ENCODE measurements at regions not wholly inside any gene's neighbourhood (a gene's known extent, or its start where the extent isn't known, plus 50 kb on each side); places are given as distances from the start of the nearest gene placed in this dataset.

DNA sequence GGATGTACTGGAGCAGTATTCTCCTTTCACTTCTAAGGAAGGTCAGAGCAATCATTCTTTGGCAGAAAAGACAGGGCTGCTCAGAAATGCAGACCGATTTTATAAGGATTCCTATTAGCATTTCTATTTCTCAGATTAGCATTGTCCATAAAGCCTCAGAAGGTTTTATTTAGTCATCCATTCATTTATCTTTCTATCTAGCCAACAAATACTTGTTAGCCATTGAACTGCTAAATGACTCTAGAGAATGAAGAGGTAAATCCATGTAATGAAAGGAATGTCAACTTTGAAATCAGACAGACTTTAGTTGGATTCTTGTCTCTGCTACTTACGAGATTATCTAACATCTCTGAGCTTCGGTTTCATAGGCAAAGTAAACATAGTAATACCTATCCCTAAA is 165.2 kb downstream of the SLC25A46 start:
- Histone ChIP-seq H4K20me1 (ENCODE audit: control insufficient read depth, extremely low read depth, insufficient read depth, low read length) (no peaks in the 10 kb centered on the region), H3K4me2 (ENCODE audit: control insufficient read depth, extremely low read depth, insufficient read depth, low read depth, low read length) (no peak overlapping the region), H3K4me1 (ENCODE audit: control insufficient read depth, extremely low read depth, insufficient read depth, low read length) (peaks cover 23% of the 10 kb centered on the region), H3K27ac (ENCODE audit: control insufficient read depth, insufficient read depth, low read length) (no peak overlapping the region), H3K9me3 (ENCODE audit: control insufficient read depth, low read depth, low read length) (no peaks in the 10 kb centered on the region), H3K9me1 (ENCODE audit: control insufficient read depth, extremely low read depth, insufficient read depth, low read length) (no peaks in the 10 kb centered on the region), H3K36me3 (ENCODE audit: control insufficient read depth in 2 of 2, extremely low read depth in 1 of 2, insufficient read depth in 2 of 2, low read length in 2 of 2) (no peaks in the 10 kb centered on the region), H3K9ac (ENCODE audit: control insufficient read depth, extremely low read depth, insufficient read depth, low read length) (no peak overlapping the region), H2AFZ (ENCODE audit: control insufficient read depth, low read length) (no peak overlapping the region), H3K79me2 (ENCODE audit: control insufficient read depth, insufficient read depth, low read length) (no peaks in the 10 kb centered on the region), H3K4me3 (ENCODE audit: control insufficient read depth in 2 of 3, extremely low read depth in 1 of 3, insufficient read depth in 2 of 3, low read depth in 1 of 3, low read length in 3 of 3) (no peak overlapping the region), H3K27me3 (ENCODE audit: control insufficient read depth, extremely low read depth, insufficient read depth, low read length) (no peaks in the 10 kb centered on the region)
- dilution Hi-C loops (cut with MboI; ENCODE audit: extremely low pct_ligation_motif_present, low sequenced_read_pairs): no loop called here
- no peak for TF ChIP-seq EZH2 (IDR thresholded peaks at IDR 0.05; ENCODE audit: low read length)
- TF ChIP-seq, protein P1, sequence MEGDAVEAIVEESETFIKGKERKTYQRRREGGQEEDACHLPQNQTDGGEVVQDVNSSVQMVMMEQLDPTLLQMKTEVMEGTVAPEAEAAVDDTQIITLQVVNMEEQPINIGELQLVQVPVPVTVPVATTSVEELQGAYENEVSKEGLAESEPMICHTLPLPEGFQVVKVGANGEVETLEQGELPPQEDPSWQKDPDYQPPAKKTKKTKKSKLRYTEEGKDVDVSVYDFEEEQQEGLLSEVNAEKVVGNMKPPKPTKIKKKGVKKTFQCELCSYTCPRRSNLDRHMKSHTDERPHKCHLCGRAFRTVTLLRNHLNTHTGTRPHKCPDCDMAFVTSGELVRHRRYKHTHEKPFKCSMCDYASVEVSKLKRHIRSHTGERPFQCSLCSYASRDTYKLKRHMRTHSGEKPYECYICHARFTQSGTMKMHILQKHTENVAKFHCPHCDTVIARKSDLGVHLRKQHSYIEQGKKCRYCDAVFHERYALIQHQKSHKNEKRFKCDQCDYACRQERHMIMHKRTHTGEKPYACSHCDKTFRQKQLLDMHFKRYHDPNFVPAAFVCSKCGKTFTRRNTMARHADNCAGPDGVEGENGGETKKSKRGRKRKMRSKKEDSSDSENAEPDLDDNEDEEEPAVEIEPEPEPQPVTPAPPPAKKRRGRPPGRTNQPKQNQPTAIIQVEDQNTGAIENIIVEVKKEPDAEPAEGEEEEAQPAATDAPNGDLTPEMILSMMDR (optimal IDR thresholded peaks at IDR 0.05 in 1 of 3, IDR thresholded peaks at IDR 0.05 in 1 of 3, conservative IDR thresholded peaks at IDR 0.05 in 1 of 3; ENCODE audit: extremely low read depth in 1 of 3, insufficient read depth in 2 of 3, low read length in 3 of 3): no peak
- FAIRE-seq (no peak), DNase-seq (ENCODE audit: low read depth, low spot score) (no peak)

DNA sequence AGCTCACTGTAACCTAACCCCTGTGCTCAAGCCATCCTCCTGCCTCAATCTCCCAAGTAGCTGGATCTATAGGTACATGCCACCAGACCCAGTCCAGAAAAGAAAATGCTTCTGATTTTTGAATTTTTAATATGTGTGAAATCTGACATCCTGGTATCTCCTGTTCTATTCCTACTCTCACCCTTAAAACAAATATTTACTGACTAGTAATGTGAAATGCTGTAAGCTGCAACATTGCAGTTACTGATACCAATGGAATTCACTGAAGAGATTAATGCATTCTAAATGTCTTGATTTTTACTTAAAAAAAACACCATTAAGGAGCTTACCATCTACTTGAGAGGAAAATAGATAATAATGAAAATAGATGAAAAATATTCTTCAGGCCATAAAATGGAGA is 162.7 kb upstream of the TSLP start:
- no peak overlapping the region for H2AFZ ChIP-seq (ENCODE audit: control insufficient read depth, low read length)
- H3K9ac ChIP-seq (ENCODE audit: control insufficient read depth, extremely low read depth, insufficient read depth, low read length): no peak overlapping the region
- no peaks in the 10 kb centered on the region for H3K27me3 ChIP-seq (ENCODE audit: control insufficient read depth, extremely low read depth, insufficient read depth, low read length)
- no peaks in the 10 kb centered on the region for H3K36me3 ChIP-seq (ENCODE audit: control insufficient read depth in 2 of 2, extremely low read depth in 1 of 2, insufficient read depth in 2 of 2, low read length in 2 of 2)
- H3K4me1 ChIP-seq (ENCODE audit: control insufficient read depth, extremely low read depth, insufficient read depth, low read length): peaks cover 3% of the 10 kb centered on the region
- FAIRE-seq (no peak), DNase-seq (ENCODE audit: low read depth, low spot score) (no peak)
- H3K4me3 ChIP-seq (ENCODE audit: control insufficient read depth in 2 of 3, extremely low read depth in 1 of 3, insufficient read depth in 2 of 3, low read depth in 1 of 3, low read length in 3 of 3): no peak overlapping the region
- no peaks in the 10 kb centered on the region for H3K9me3 ChIP-seq (ENCODE audit: control insufficient read depth, low read depth, low read length)
- TF ChIP-seq, protein P1 (optimal IDR thresholded peaks at IDR 0.05 in 1 of 3, IDR thresholded peaks at IDR 0.05 in 1 of 3, conservative IDR thresholded peaks at IDR 0.05 in 1 of 3; ENCODE audit: extremely low read depth in 1 of 3, insufficient read depth in 2 of 3, low read length in 3 of 3): no peak
- no peak for TF ChIP-seq EZH2 (IDR thresholded peaks at IDR 0.05; ENCODE audit: low read length)
- no peaks in the 10 kb centered on the region for H3K79me2 ChIP-seq (ENCODE audit: control insufficient read depth, insufficient read depth, low read length)
- no peaks in the 10 kb centered on the region for H4K20me1 ChIP-seq (ENCODE audit: control insufficient read depth, extremely low read depth, insufficient read depth, low read length)
- dilution Hi-C loops (cut with MboI; ENCODE audit: extremely low pct_ligation_motif_present, low sequenced_read_pairs): no loop called here
- no peak overlapping the region for H3K4me2 ChIP-seq (ENCODE audit: control insufficient read depth, extremely low read depth, insufficient read depth, low read depth, low read length)
- H3K9me1 ChIP-seq (ENCODE audit: control insufficient read depth, extremely low read depth, insufficient read depth, low read length): no peaks in the 10 kb centered on the region
- H3K27ac ChIP-seq (ENCODE audit: control insufficient read depth, insufficient read depth, low read length): no peak overlapping the region
